Spinal cord (tissue), 9 donors: ENCODE measurements at regions not wholly inside any gene's neighbourhood (a gene's known extent, or its start where the extent isn't known, plus 50 kb on each side); places are given as distances from the start of the nearest gene placed in this dataset.

Experiments used
- DNase-seq, 6 donors: peaks; one replicate each; pipeline versions ENCODE4 v3.0.0 to v3.0.0-alpha.2; 2013 to 2015; ENCODE audit warnings: low spot score in 6 of 6, low read depth in 4 of 6
- H3K27ac ChIP-seq: one replicate; pipeline ENCODE4 v1.5.1; 2013; ENCODE audit warnings: low read depth, low read length, control low read depth
- H3K27me3 ChIP-seq: one replicate; pipeline ENCODE4 v1.6.1; 2013; ENCODE audit warnings: low read length; ENCODE audit not compliant: control insufficient read depth, insufficient read depth
- H3K36me3 ChIP-seq: one replicate; pipeline ENCODE4 v1.6.1; 2013; ENCODE audit warnings: low read length; ENCODE audit not compliant: control insufficient read depth, insufficient read depth
- H3K4me1 ChIP-seq: one replicate; pipeline ENCODE4 v1.6.1; 2013; ENCODE audit warnings: low read length; ENCODE audit not compliant: control insufficient read depth, insufficient read depth
- H3K4me3 ChIP-seq: one replicate; pipeline ENCODE4 v1.5.1; 2013; ENCODE audit warnings: low read depth, low read length, control low read depth
- H3K9me3 ChIP-seq: one replicate; pipeline ENCODE4 v1.6.1; 2013; ENCODE audit warnings: low read length; ENCODE audit not compliant: control insufficient read depth, insufficient read depth
- WGBS: methylation state at CpG from one replicate; pipeline ENCODE4 v1.1.5; 2013; ENCODE audit warnings: missing lambda C conversion rate; ENCODE audit not compliant: insufficient coverage; 5-methylcytosine and 5-hydroxymethylcytosine counted together
- donor health status: healthy.

GRCh38 chr4:43332052-43332425, 439.5 kb downstream of the GRXCR1 start:
- Histone ChIP-seq H3K4me3 (no peak overlapping the region), H3K27me3 (no peaks in the 10 kb centered on the region), H3K27ac (no peak overlapping the region), H3K36me3 (no peaks in the 10 kb centered on the region), H3K4me1 (no peaks in the 10 kb centered on the region), H3K9me3 (no peaks in the 10 kb centered on the region)
- DNase-seq, result no peak

DNA sequence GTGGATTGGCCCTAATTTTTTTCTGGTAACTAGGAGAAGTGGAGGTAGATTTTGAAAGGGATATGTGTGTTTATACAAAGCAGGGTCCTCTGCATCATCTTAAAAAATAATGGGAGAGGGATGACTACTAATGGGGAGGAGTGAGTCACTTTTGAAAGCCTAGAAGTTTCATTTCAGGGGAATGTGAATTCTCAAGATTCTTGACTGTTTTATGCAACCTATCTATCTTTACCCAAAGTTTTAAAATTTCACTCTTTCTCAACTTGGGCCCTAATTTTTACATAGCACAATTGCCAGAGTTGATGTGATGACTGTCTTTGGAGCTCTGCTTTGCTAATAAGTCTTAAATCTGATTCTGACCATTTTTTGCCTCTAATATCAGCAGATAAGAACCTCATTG, 445.2 kb downstream of the GRXCR1 start:
- H3K27ac ChIP-seq, result no peak overlapping the region
- H3K4me3 ChIP-seq, result no peak overlapping the region
- no peaks in the 10 kb centered on the region for H3K27me3 ChIP-seq
- no peaks in the 10 kb centered on the region for H3K9me3 ChIP-seq
- no peak for DNase-seq
- H3K4me1 ChIP-seq, result no peaks in the 10 kb centered on the region
- no peaks in the 10 kb centered on the region for H3K36me3 ChIP-seq

DNA sequence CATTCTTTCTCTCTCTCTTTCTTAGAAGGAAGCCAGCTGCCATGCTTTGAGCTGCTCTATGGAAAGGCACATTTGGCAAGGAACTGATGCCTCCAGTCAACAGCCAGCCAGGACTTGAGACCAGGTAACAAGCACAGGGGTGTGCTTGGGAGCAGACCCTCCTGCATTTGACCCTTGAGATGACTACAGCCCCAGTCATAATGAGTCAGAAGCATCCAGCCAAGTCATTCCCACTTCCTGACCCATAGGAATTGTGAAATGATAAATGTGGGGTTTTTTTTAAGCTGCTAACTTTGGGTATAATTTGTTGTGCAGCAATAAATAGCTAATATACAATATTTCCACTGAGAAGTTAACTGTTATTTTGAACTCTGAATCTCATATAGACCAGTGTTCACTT, 446.9 kb downstream of the GRXCR1 start:
- Histone ChIP-seq H3K4me3 (no peak overlapping the region), H3K9me3 (no peaks in the 10 kb centered on the region), H3K27ac (no peak overlapping the region), H3K4me1 (no peaks in the 10 kb centered on the region), H3K36me3 (no peaks in the 10 kb centered on the region), H3K27me3 (no peaks in the 10 kb centered on the region)
- no peak for DNase-seq

- no CpG with 5 or more reads among the region's 2 CpGs for whole genome bisulfite sequencing
- no peaks in the 10 kb centered on the region for H3K27me3 ChIP-seq
Measured at GRCh38 chr4:43341741-43342140, 449.2 kb downstream of the GRXCR1 start.

GRCh38 chr4:43343298-43343697, 450.8 kb downstream of the GRXCR1 start:
- Histone ChIP-seq H3K27ac (no peak overlapping the region), H3K4me1 (no peaks in the 10 kb centered on the region), H3K9me3 (no peaks in the 10 kb centered on the region), H3K36me3 (no peaks in the 10 kb centered on the region), H3K27me3 (no peaks in the 10 kb centered on the region), H3K4me3 (no peak overlapping the region)
- DNase-seq, result no peak

More at GRCh38 chr4:43341741-43342140, 449.2 kb downstream of the GRXCR1 start:
- no peak overlapping the region for H3K4me3 ChIP-seq
- H3K9me3 ChIP-seq, result no peaks in the 10 kb centered on the region
- no peak for DNase-seq
- no peak overlapping the region for H3K27ac ChIP-seq
- H3K4me1 ChIP-seq, result no peaks in the 10 kb centered on the region
- H3K36me3 ChIP-seq, result no peaks in the 10 kb centered on the region

- Histone ChIP-seq H3K27ac (no peak overlapping the region), H3K4me3 (no peak overlapping the region), H3K27me3 (no peaks in the 10 kb centered on the region), H3K36me3 (no peaks in the 10 kb centered on the region), H3K4me1 (no peaks in the 10 kb centered on the region), H3K9me3 (no peaks in the 10 kb centered on the region)
- DNase-seq, result peak in 1 of 6 donors; percentile 9
- no CpG with 5 or more reads among the region's 3 CpGs for WGBS
Measured at GRCh38 chr4:43345323-43345925, 452.9 kb downstream of the GRXCR1 start.

DNA sequence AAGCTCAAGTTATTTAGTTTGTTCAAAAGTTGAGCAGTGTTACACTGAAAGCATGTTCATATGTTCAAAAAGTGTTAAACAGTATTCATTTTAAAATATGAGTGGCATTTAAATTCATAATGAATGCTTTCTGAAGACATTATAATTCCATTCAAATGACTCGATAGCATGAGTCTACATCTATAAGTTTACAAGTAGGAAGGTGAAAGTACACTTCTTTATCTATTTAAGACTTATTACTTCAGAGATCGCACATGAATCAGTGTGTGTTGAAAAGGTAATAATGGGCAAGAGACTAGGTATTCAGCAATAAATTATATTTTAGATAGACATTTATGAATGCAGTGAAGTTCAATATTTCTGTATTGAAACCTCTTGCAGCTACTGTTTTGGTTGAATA, 456.1 kb downstream of the GRXCR1 start:
- Histone ChIP-seq H3K27ac (no peak overlapping the region), H3K4me3 (no peak overlapping the region), H3K27me3 (no peaks in the 10 kb centered on the region), H3K9me3 (no peaks in the 10 kb centered on the region), H3K4me1 (no peaks in the 10 kb centered on the region), H3K36me3 (no peaks in the 10 kb centered on the region)
- no CpG with 5 or more reads among the region's 2 CpGs for WGBS
- no peak for DNase-seq

DNA sequence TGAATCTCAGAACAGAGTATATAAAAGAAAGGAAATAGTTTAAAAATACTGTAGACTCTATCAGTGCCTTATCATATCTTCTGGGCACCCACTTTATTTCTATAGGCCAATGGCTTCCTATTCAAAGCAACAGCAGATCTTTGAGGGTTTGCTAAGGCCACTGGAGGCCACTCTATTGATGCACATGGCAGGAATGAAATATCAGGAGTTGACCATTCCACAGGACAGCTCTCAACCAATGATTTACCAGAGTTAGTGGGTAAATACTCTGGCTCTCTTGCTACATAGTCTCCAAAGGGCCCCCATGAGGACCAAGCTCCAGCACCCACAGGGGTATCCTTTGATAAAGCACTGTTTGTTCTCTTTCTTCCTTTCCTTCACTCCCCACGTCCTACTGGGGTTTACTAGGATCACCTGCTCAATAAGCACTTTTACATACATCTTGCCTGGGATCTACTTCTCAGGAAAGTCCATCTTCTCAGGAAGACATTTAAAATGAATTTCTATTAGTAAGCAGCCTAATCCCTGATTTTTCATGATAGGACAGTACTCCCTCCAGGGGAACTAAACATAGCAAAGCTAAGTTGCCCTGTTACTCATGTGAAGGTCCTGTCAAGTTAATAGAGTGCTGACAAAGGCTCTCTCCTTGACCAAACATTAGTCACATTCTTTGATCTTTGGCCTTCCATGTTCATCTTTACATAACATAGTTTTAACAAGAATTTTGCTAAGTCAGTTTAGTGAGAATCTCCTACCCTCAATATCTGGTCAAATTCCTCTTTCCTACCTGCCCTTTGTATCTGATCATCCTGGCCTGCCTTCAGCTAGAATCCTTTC, 459.7 kb downstream of the GRXCR1 start:
- Histone ChIP-seq H3K27ac (no peak overlapping the region), H3K4me3 (no peak overlapping the region), H3K4me1 (no peaks in the 10 kb centered on the region), H3K9me3 (no peaks in the 10 kb centered on the region), H3K27me3 (no peaks in the 10 kb centered on the region), H3K36me3 (no peaks in the 10 kb centered on the region)
- DNase-seq, result no peak
- WGBS, result no CpG with 5 or more reads among the region's 1 CpG

DNA sequence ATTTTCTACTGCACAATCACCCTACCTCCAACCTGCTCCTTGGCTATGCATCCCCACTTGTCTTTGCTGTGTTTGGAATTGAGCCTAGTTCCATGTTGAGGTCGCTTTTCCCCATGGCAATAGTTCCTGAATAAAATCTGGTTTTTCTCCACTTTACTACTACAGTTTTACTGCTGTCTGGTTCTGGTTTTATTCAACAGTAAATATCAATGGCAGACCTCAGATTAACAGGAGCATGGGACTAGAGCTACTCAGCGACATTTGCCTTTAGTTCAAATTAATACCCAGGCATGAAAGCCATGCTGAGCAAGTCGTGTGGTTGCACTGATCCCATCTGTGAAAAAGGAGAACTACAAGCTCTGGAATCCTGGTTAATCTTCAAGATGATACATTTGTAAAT, 460.3 kb downstream of the GRXCR1 start:
- Histone ChIP-seq H3K27ac (no peak overlapping the region), H3K9me3 (no peaks in the 10 kb centered on the region), H3K4me3 (no peak overlapping the region), H3K4me1 (no peaks in the 10 kb centered on the region), H3K27me3 (no peaks in the 10 kb centered on the region), H3K36me3 (no peaks in the 10 kb centered on the region)
- WGBS, result 100% methylated on average over 2 of the region's 3 CpGs
- no peak for DNase-seq

- Histone ChIP-seq H3K4me1 (no peaks in the 10 kb centered on the region), H3K27me3 (no peaks in the 10 kb centered on the region), H3K36me3 (no peaks in the 10 kb centered on the region), H3K9me3 (no peaks in the 10 kb centered on the region), H3K4me3 (no peak overlapping the region), H3K27ac (no peak overlapping the region)
- DNase-seq, result no peak
- WGBS, result no CpG with 5 or more reads among the region's 1 CpG
Measured at GRCh38 chr4:43353552-43353951, 461.0 kb downstream of the GRXCR1 start.
